Stimulated activated naive CD8-positive, alpha-beta T cell treated with anti-CD3 and anti-CD28 coated beads, Interleukin-15, Interleukin-2, amounts not matched to agents 100 ng/mL and 50 ng/mL, for 24 hours (primary cell): ENCODE measurements at regions not wholly inside any gene's neighbourhood (a gene's known extent, or its start where the extent isn't known, plus 50 kb on each side); places are given as distances from the start of the nearest gene placed in this dataset.

ENCODE experiments used
- H3K27ac Mint-ChIP-seq: one replicate; pipeline ENCODE4 v1.8.0; 2021; ENCODE audit warnings: mild to moderate bottlenecking, mixed read lengths
- H3K27me3 Mint-ChIP-seq: one replicate; pipeline ENCODE4 v1.8.0; 2021; ENCODE audit warnings: mixed read lengths
- H3K36me3 Mint-ChIP-seq: one replicate; pipeline ENCODE4 v1.8.0; 2021; ENCODE audit warnings: low read depth, mixed read lengths
- H3K4me1 Mint-ChIP-seq: one replicate; pipeline ENCODE4 v1.8.0; 2021; ENCODE audit warnings: low read depth, mixed read lengths
- H3K4me3 Mint-ChIP-seq: one replicate; pipeline ENCODE4 v1.8.0; 2021; ENCODE audit warnings: mild to moderate bottlenecking, mixed read lengths
- H3K9me3 Mint-ChIP-seq: one replicate; pipeline ENCODE4 v1.8.0; 2021; ENCODE audit warnings: mixed read lengths

DNA sequence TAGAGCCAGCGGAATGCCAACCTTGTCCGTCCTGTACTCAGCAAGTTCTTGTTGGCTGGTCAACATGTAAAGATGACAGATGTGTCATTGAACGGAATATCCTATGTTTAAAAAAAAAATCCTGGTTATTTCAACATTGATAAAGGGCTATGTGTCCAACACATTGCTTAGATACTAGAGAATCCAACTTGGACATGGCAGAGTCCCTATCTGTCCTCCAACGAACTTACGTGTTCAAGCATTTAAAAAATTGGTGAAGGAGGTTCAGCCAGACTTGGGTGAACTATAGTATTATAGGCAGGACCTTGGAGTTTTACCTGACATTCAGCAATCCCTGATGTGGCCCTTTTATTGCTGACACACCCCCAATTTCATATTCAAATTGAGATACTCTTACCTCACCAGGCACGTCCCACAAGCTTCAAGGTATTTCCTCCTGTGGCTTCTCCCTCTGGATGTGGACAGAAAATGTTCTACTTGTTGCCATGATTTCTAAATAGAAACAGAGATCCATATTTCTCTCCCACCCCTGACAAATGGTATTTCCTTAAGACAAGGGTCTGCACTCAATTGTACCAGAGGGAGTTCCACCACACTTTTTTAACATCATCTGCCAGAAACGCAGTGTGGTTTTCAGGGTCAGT lies 207.7 kb upstream of the TPM1 start:
- H3K4me1 Mint-ChIP-seq: no peaks in the 10 kb centered on the region
- H3K4me3 Mint-ChIP-seq: no peak overlapping the region
- no peaks in the 10 kb centered on the region for H3K36me3 Mint-ChIP-seq
- no peak overlapping the region for H3K27ac Mint-ChIP-seq
- H3K9me3 Mint-ChIP-seq: no peaks in the 10 kb centered on the region
- H3K27me3 Mint-ChIP-seq: peaks cover 2% of the 10 kb centered on the region

DNA sequence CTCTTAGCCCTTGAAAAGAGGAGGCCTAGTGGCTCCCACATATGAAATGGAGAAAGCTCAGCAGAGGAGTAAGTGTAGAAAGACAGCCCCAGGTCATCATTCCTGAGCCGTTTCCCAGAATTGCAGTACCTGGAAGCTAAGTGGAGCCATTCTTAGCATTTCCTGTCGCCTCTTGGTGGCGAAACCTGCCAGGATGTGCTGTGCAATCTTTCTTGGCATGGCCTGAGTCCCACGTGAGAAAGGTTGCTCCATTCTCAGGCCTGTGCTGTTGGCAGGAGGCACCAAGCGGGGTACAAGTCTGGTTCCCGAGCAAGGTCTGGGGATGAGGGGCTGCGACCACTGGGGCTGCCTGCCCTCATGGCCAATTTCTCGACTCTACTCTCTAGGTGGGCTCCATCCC lies 207.2 kb upstream of the TPM1 start:
- Mint-ChIP-seq H3K27me3 (no peaks in the 10 kb centered on the region), H3K4me1 (no peaks in the 10 kb centered on the region), H3K9me3 (no peaks in the 10 kb centered on the region), H3K36me3 (no peaks in the 10 kb centered on the region), H3K4me3 (no peak overlapping the region), H3K27ac (no peak overlapping the region)

DNA sequence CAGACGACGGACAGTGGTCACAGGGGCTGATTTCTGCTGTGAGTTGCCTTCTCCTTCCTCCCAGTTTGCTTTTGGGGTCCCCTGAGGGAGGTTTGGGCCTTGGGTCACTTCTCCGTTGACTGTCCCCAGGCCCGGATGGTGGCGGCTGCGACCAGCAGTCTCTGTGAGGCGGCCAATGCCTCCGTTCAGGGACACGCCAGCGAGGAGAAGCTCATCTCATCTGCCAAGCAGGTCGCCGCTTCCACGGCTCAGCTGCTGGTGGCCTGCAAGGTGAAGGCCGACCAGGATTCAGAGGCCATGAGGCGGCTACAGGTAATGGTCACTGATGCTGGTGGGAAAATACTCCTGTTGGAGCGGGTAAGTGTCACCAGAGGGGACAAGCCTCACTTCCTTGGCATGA lies 206.8 kb upstream of the TPM1 start:
- H3K27me3 Mint-ChIP-seq: no peaks in the 10 kb centered on the region
- no peak overlapping the region for H3K27ac Mint-ChIP-seq
- no peak overlapping the region for H3K4me3 Mint-ChIP-seq
- H3K36me3 Mint-ChIP-seq: no peaks in the 10 kb centered on the region
- no peaks in the 10 kb centered on the region for H3K4me1 Mint-ChIP-seq
- H3K9me3 Mint-ChIP-seq: no peaks in the 10 kb centered on the region

DNA sequence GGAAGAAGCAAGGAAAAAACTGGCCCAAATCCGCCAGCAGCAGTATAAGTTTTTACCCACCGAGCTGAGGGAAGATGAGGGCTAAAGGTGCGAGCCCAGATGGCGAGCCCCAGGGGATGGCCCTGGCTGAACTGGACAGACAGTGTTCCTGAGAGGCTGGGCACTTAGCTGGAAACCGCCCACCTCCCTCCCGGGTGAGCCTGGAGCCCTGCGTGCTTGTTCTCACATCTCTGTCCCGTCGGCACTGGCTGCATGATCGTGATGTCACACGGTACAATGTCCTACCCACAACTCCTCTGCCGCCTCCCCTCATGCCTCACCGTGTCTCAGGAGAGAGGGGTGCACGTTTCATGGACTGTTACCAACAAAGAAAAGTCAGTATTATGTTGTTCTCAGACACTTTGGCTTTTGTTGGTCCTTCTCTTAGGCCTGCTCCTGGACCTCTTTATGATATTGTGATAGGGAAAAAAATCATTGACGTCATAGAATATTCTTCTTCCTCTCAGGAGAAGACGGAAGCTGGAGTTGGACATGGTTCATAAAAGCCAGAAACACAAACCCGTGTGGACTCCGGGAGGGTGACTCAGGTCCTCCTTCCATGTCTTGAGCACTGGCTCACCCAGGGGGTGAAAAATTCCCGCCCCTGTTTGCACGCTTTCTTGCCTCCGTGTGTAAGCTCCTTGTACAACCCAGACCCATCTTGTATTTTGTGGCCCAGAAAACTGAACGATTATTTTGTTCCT lies 201.8 kb upstream of the TPM1 start:
- Mint-ChIP-seq H3K4me3 (no peak overlapping the region), H3K27me3 (no peaks in the 10 kb centered on the region), H3K9me3 (no peaks in the 10 kb centered on the region), H3K36me3 (no peaks in the 10 kb centered on the region), H3K4me1 (no peaks in the 10 kb centered on the region), H3K27ac (no peak overlapping the region)

DNA sequence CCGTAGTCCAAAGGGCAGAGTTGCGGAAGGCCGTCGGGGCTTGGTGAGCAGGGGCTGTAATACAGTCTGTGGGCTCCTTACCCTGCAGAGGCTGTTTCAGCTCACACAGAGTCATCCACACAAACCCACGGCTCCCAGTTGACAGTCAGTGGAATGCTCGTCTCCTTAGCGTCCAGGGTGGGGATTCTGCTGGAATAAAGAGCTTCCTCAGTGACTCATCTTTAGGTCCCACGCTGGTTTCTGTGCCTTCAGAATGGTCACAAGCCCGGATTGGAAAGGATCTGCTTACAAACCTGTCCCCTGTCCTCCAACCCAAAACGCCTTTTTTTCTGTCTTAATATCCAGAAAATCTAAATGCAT lies 201.3 kb upstream of the TPM1 start:
- H3K9me3 Mint-ChIP-seq: no peaks in the 10 kb centered on the region
- no peaks in the 10 kb centered on the region for H3K36me3 Mint-ChIP-seq
- no peak overlapping the region for H3K27ac Mint-ChIP-seq
- H3K4me3 Mint-ChIP-seq: no peak overlapping the region
- no peaks in the 10 kb centered on the region for H3K4me1 Mint-ChIP-seq
- no peaks in the 10 kb centered on the region for H3K27me3 Mint-ChIP-seq

DNA sequence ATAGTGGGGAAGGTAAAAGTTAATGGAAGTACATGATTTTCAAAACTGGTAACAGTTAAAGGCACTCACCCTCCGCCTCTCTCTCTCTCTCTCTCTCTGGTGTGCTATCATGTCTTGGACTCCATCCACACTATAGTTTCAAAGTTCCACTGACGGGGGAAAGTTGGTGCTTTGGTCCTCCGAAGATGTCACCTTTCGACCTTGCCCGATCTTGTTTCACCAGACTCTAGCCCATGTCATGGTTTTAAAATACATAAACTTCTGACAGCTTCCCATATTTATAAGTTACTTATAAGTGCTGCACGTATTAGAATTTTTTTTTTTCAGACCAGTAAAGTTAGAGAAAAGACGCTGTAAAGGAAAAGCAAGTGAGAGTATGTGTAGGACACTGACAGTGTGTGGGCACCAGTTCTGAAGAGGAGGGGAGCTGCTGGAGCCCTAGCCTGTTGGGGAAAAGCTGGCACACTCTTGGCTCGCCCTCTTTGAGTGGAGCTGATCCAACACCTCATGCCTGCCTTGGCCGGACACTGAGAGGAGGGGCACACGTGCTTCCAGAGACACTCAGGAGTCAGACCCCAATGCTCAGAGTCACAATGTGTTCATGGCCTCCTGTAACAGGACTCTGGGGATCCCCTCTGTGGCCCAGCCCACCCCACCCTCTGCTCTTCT lies 200.5 kb upstream of the TPM1 start:
- no peaks in the 10 kb centered on the region for H3K36me3 Mint-ChIP-seq
- no peaks in the 10 kb centered on the region for H3K4me1 Mint-ChIP-seq
- H3K27me3 Mint-ChIP-seq: no peaks in the 10 kb centered on the region
- no peak overlapping the region for H3K27ac Mint-ChIP-seq
- H3K9me3 Mint-ChIP-seq: no peaks in the 10 kb centered on the region
- no peak overlapping the region for H3K4me3 Mint-ChIP-seq

DNA sequence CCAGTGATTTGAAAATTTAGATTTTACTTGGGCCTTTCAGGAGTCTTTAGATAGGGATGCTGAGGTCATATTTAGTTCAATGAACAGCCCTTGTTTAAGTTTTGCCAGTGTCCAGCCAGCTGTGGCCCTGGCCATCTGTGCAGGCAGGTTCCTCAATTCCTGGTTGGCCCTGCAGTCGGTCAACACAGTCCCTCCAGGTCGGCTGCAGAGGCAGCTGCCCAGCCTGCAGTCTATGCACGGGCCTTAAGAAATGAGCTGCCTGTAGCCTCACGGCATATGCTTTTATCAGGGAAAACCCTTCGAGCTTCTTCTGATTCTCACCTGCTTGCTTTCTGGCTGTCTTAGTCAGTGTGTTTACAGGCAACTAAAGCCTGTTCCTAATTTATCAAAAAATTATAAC lies 199.2 kb upstream of the TPM1 start:
- H3K9me3 Mint-ChIP-seq: no peaks in the 10 kb centered on the region
- no peaks in the 10 kb centered on the region for H3K4me1 Mint-ChIP-seq
- no peaks in the 10 kb centered on the region for H3K36me3 Mint-ChIP-seq
- H3K4me3 Mint-ChIP-seq: no peak overlapping the region
- H3K27me3 Mint-ChIP-seq: peaks cover 2% of the 10 kb centered on the region
- H3K27ac Mint-ChIP-seq: no peak overlapping the region

DNA sequence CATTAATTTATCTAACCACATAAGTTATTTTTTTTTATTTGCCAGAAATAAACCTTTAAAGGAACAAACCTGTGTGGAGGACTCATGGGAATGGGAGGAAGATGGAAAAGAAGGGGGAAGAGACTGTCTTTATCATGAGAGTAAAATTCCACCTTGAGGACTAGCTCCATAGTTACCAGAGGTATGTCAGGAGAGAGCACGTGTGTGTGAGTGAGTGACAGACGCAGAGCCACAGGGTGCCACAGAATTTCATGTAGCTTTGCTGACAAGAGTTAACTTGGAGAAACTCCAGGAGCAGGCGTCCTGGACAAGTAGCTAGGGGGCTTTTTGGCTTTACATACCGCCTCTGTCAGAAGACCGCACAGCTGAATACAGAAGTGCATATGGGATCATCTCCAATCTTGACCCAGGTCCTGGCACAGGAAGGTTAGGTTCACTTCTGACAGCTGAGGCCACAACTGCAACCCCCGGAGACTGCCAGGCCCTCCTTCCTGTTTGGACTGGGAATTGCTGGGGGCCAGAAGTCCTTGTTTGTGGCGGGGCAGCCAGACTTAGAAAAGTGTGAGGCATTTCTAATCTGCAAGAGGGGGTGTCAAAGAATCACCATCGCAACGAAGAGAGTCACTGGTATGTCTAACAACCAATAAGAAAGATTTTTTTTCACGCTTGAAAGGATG lies 197.8 kb upstream of the TPM1 start:
- Mint-ChIP-seq H3K27ac (no peak overlapping the region), H3K4me1 (no peaks in the 10 kb centered on the region), H3K36me3 (no peaks in the 10 kb centered on the region), H3K4me3 (no peak overlapping the region), H3K27me3 (peaks cover 7% of the 10 kb centered on the region), H3K9me3 (no peaks in the 10 kb centered on the region)

DNA sequence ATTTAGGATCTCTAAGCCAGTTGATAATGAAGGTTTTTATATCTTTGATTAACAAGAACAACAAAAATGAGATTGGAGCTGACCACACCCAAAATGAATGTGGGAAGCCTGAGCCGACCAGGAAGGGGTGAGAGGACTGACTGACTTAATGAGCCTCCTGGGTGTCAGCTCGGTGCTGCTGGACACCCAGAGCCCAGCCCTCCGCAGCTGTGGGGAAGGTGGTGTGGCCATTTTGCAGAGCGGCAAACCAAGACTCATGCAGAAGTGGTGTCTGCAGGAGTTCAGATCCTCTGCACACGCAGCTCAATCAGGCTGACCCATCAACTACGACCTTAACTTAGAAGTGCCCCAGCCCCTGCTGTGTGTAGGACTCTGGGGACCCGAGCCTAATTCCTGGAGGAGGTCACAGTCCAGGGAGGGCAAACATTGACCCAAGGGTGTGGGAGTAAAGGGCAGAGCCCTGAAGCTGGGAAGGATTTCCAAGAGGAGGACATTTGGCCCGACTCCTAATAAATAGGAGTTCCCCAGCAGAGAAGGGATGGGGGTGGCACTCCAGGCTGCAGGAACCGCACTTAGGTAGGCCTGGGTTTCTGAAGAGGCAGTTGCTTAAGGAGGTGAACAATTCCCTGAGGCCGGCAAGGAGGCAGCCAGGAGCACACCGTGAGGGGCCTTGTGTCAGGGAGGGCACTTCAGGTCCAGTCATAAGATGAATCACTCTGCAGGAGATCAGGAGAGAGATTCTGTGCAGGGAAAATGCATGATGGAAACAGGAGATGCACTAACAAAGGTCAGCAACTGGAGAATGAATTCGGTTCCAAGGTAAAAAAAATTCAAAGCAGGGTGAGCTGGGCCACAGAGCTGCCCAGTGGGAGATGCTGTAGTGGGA lies 197.1 kb upstream of the TPM1 start:
- Mint-ChIP-seq H3K4me3 (no peak overlapping the region), H3K27ac (no peak overlapping the region), H3K27me3 (peaks cover 7% of the 10 kb centered on the region), H3K36me3 (no peaks in the 10 kb centered on the region), H3K4me1 (no peaks in the 10 kb centered on the region), H3K9me3 (no peaks in the 10 kb centered on the region)

DNA sequence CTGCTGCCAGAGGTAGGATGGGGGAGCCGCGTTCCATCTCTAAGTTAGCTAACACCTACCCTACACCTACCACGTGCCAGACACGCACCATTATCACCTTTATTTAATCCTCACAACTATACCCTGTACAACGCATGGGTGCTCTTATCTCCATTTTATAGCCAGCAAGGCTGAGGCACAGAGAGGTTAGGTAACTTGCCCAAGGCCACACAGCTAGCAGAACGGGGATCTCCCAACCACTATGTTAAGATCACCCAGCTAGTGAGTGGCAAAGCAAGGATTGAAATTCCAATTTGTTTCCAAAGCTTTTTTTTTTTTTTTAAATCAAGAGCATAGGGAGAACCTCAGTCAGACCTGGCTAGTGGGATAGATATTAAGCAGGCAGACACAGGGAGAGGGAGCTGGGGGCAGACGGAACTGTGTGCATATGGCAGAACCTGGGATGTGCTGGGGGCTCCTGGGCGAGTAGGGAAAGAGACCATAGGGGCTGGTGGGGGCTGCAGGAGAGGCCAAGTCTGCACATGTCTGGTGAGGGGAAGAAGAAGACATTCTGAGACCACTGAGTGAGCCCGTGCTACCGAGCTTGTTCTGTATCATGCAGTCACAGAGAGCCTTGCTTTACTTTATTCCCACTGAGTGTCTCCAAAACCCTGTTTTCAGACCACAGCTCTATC lies 196.3 kb upstream of the TPM1 start:
- no peaks in the 10 kb centered on the region for H3K9me3 Mint-ChIP-seq
- no peaks in the 10 kb centered on the region for H3K36me3 Mint-ChIP-seq
- no peak overlapping the region for H3K27ac Mint-ChIP-seq
- no peak overlapping the region for H3K4me3 Mint-ChIP-seq
- H3K4me1 Mint-ChIP-seq: no peaks in the 10 kb centered on the region
- H3K27me3 Mint-ChIP-seq: peaks cover 7% of the 10 kb centered on the region

DNA sequence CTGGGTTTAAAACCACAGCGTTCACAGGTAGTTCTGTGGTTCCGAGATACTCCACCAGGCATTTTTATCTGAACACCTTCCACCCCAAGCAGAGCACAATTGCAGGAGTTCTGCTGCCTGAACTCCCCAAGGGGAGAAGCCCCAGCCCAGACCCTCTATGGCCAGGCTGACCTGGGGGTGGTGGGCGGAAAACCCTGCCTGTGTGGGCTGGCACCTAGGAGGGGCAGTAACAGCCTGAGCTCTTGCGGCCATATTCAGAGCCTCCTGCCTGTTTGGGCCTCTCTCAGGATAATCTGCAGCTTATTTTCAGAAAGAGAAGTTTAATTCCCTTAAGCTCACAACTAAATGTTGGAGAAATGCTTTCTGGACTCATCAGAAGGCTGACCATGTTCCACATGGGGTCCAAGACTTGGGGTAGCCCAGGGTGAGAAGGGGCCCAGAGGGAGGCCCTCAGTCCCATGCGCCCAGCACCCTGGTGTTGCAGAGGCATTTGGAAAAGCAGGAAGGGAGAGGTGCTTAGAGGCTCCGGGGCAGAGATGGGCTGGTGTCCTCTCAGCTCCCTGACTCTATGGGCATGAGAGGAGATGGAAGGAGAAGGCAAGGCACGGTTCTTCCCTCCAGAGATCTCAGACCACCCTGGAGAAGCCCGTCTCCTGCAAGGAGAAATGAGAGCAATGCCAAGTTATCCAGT lies 195.6 kb upstream of the TPM1 start:
- peaks cover 7% of the 10 kb centered on the region for H3K27me3 Mint-ChIP-seq
- H3K4me1 Mint-ChIP-seq: no peaks in the 10 kb centered on the region
- no peak overlapping the region for H3K27ac Mint-ChIP-seq
- no peaks in the 10 kb centered on the region for H3K9me3 Mint-ChIP-seq
- no peak overlapping the region for H3K4me3 Mint-ChIP-seq
- no peaks in the 10 kb centered on the region for H3K36me3 Mint-ChIP-seq

DNA sequence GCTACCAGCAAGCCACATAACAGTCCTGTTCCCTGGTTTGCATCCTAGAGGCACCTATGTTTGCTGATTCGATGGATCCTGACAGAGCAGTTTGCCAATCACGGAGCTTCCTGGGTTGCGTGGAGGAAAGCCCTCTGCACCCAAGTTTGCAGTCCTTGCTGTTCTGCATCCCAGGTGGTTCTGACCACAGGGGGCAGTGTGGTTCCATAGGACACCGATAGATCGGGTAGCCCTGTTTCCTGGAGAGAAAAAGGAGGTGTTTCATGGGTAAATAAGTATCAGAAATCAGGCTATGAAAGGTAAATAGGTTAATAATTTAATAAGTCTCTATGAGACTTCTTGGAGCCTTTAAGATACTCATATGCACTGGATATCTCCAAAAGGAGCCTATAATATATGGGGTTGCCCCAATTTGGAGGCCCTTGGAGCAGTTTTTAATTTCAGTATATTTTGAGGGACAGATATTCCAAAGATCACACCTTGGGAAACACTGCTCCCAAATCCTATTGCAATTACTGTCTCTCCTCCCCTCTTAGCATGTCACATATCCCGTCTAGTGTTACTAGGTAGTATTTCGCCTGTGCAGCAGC lies 194.6 kb upstream of the TPM1 start:
- peaks cover 7% of the 10 kb centered on the region for H3K27me3 Mint-ChIP-seq
- no peak overlapping the region for H3K27ac Mint-ChIP-seq
- no peaks in the 10 kb centered on the region for H3K9me3 Mint-ChIP-seq
- H3K36me3 Mint-ChIP-seq: no peaks in the 10 kb centered on the region
- no peaks in the 10 kb centered on the region for H3K4me1 Mint-ChIP-seq
- H3K4me3 Mint-ChIP-seq: no peak overlapping the region

DNA sequence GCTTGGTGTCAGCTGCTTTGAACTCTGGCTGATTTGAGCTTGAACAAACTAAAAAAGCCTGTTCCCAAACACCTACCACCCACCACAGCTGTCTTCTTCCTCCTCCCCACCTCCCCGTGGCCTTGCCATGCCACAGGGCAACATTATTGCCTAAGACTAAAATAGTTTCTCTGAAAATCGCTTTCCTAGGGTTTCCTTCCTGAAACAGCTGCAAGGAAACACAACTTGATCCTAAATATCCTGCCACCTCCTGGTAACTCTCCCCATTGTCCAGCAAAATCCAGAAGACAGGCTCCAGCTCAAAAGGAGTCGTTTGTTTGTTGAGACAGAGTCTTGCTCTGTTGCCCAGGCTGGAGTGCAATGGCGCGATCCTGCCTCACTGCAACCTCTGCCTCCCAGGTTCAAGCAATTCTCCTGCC lies 193.9 kb upstream of the TPM1 start:
- Mint-ChIP-seq H3K27ac (no peak overlapping the region), H3K27me3 (peaks cover 7% of the 10 kb centered on the region), H3K9me3 (no peaks in the 10 kb centered on the region), H3K36me3 (no peaks in the 10 kb centered on the region), H3K4me1 (no peaks in the 10 kb centered on the region), H3K4me3 (no peak overlapping the region)
